HG03558 (cell line): ENCODE measurements at regions not wholly inside any gene's neighbourhood (a gene's known extent, or its start where the extent isn't known, plus 50 kb on each side); places are given as distances from the start of the nearest gene placed in this dataset.

Experiments
- ATAC-seq: cut with Tn5 transposase; IDR thresholded peaks from one replicate; pipeline ENCODE4 v1.9.1; 2021; ENCODE audit warnings: moderate number of reproducible peaks; ENCODE audit not compliant: unreplicated experiment; ENCODE audit errors: extremely low read depth

DNA sequence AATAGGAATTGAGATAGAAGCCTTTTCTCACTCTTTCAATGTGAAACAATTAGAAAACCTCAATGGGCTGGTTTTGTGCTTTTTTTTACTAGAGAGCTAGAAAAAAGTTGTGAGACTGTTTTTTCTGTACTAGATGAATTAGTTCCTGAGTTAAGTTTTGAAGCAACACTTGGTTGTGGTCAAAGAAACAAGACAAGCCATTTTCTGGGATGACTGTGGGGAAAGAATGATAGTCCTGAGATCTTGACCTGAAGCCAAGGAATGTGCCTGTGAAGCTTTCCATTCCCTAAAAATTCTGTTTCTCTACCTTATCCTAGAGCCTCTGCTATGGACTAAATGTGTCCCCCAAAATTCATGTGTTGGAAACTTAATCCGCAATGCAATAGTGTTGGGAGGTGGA, 157.8 kb upstream of the TLL1 start:
- no peak for ATAC-seq

GRCh38 chr4:165715989-165716388, 157.0 kb upstream of the TLL1 start:
- no peak for ATAC-seq

DNA sequence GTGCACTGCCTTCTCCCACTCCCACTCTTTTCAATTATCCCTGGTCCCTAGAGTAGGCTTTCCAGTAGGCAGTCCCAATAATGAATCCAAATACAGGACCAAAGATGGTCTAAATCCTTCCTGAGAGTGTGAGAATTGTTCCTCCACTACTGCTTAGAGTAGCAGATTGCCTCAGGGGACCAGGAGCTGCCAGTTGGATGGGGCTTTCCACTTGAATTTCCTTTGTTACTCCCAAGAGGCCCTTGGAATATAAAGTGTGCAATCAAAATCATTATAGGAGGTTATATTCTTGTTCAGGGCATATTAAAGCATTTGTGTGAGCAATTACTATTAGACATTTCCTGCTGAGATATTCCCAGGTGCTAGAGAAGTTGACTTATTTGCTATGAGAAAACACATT, 156.6 kb upstream of the TLL1 start:
- no peak for ATAC-seq

GRCh38 chr4:165718660-165719059, 154.4 kb upstream of the TLL1 start:
- no peak for ATAC-seq

DNA sequence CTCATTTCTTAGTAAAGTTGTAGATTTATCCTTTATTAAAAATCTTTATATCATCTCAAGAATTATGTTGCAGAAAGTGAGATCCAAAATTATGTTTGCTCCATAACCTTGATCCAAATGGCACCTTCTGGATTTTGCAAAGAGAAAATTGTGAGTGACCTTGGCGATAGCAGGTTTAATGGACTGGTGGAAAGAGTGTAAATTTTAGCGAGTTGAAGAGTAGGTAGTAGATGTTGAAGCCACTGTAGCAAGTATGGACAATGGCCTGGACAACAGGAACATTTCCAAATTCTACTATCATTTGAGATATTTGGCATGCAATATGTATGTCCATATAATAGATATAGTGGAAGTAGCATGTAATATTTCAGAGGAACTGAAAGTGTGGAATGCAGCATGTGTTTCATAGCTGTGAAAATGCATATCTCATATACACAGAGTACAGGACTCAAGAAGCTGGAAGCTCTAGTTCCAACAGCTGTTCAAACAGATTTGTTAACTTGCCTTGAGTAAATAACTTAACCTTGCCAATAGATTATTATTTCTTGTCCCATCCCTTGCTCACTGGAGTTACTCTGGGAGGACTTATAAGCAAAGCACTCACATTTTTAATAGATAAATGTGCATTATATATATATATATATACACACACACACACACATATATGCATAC, 152.5 kb upstream of the TLL1 start:
- no peak for ATAC-seq

DNA sequence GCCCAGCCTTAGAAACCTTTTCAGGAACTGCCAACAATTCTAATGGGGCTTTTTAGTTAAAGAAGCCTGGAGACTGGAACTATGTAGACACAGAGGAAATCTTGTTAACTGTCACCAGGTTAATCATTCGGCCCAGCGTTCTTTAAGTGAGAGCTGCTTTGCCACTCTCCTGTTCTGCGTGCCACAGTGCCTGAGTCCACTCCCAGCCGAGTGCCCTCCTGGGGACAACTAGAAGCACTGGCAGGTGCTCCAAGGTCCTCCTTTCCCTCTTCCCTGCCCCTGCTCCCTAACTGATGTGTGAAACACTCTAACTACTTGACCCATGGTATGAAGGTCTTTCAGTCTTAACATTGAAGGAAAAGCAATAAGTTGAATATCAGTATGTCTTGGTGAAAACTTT, 151.2 kb upstream of the TLL1 start:
- no peak for ATAC-seq

GRCh38 chr4:165723051-165723795, 149.8 kb upstream of the TLL1 start:
- no peak for ATAC-seq

- ATAC-seq = no peak
Observed at GRCh38 chr4:165724786-165725185, 148.3 kb upstream of the TLL1 start.

DNA sequence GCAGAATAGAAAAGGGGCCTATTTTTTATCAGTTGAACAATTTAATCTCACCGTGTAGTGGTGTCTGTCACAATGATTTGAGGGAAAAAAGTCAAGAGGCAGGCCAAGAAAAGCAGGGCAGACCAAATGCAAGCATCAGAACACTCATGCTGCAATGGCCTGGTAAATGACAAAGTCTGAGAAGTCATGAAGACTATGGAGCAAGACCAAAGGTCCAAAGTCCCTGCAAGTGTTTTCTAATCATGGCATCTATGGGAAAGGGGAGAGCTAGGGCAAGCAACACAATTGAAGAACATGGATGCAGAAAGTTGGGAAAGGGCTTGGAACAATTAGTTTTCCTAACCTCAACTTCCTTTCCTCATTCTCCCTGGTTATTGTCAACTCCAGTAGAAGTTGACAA, 147.7 kb upstream of the TLL1 start:
- no peak for ATAC-seq

GRCh38 chr4:165726831-165727230, 146.2 kb upstream of the TLL1 start:
- no peak for ATAC-seq

- ATAC-seq = no peak
Observed at GRCh38 chr4:165737309-165737972, 135.6 kb upstream of the TLL1 start.

- ATAC-seq = peak; percentile 73
Observed at GRCh38 chr4:165738571-165738970, 134.5 kb upstream of the TLL1 start.

- ATAC-seq = no peak
Observed at GRCh38 chr4:165740911-165741310, 132.1 kb upstream of the TLL1 start.

DNA sequence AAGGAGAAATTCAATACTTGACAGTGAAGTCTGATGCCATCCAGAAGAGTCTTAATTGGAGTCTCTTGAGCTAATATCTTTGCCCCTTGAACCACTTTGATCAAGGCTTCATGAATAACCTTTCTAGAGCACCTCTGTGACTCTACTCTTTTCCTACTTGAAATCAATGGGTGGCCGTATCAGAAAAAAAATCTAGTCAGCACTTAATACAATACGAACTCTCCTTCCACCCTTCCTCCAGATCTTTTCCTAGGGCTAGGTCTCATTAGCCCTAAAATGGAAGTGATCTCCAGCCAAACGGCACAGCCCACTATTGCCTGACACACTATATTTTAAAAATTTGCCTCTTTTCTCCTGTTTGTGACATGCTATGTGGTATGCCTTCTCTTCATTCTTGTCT, 129.6 kb upstream of the TLL1 start:
- no peak for ATAC-seq

- ATAC-seq = no peak
Observed at GRCh38 chr4:165744370-165744769, 128.7 kb upstream of the TLL1 start.

GRCh38 chr4:165748321-165748720, 124.7 kb upstream of the TLL1 start:
- no peak for ATAC-seq

- ATAC-seq = no peak
Observed at GRCh38 chr4:165751882-165752281, 121.2 kb upstream of the TLL1 start.

DNA sequence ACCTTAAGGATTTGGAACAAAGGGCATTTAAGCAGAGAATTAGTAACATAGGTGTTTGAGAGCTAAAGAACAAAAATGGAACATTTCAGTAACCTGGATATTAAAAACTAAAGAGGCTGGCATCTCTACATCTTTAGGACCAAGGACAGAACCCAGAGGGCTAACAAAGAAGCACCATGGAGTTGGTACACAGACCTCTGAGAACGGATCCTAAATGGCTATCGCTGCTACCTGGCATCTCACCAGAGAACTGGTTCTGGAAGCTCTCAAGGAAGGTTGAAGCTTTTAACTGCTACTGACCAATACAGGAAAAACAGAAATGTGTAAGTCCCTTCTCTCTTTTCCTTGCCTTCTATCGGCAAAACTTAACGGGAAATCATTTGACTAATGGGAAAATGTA, 118.4 kb upstream of the TLL1 start:
- ATAC-seq = no peak

- ATAC-seq = no peak
Observed at GRCh38 chr4:165756836-165757235, 116.2 kb upstream of the TLL1 start.

GRCh38 chr4:165757451-165757850, 115.6 kb upstream of the TLL1 start:
- ATAC-seq = no peak

DNA sequence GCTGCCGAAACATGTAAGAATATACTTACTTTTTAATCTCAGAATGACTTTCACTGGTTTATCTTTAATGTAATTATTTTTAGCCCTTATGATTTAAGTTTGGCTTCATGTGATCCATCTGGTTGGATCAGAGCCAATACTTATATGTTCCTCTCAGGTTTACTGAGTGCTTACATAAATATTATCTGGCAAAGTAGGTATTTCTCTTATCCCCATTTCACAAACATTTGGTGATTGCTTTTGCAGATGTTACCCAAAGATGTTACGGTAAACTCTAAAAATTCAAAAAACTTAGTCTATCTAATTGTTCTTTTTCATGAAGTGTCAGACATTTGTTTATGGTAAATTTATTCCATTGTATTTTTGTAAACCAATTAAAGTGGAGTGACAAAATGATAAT, 115.0 kb upstream of the TLL1 start:
- ATAC-seq = no peak

- no peak for ATAC-seq
Observed at GRCh38 chr4:165760182-165760581, 112.9 kb upstream of the TLL1 start.
